Endothelial cell of umbilical vein (primary cell): ENCODE measurements at regions not wholly inside any gene's neighbourhood (a gene's known extent, or its start where the extent isn't known, plus 50 kb on each side); places are given as distances from the start of the nearest gene placed in this dataset.

Source experiments
- BruUV-seq: library from RNA; stranded (reverse); fragments of 400-500 nt; replicated peaks from 2 replicates; lab custom pipeline; 2021; lab: Mats Ljungman, UMichigan
- CTCF ChIA-PET: fragments of 300-600, 350-600 bp; sonication (Branson Sonifier 250); formaldehyde crosslinking; loops from one replicate; lab custom pipeline; 2021; ENCODE audit warnings: antibody characterized with exemption, inconsistent platforms; lab: Charles Lee
- POLR2A ChIA-PET: fragments of 300-600, 350-600 bp; sonication (Branson Sonifier 250); formaldehyde crosslinking; loops from one replicate; lab custom pipeline; 2021; ENCODE audit warnings: antibody characterized with exemption, inconsistent platforms; lab: Charles Lee
- DNase-seq: peaks from one replicate; pipeline ENCODE4 v3.0.0-alpha.2; 2011; ENCODE audit warnings: low read depth, low spot score
- FAIRE-seq: peaks from 2 replicates; lab custom pipeline; 2011; peaks lifted over from hg19 to GRCh38; lab: Jason Lieb, UNC
- H2AFZ ChIP-seq: 2 replicates; pipeline ENCODE4 v1.6.0; 2012; ENCODE audit warnings: low read depth, low read length, control low read depth, inconsistent platforms
- H3K27ac ChIP-seq: 2 replicates; pipeline ENCODE4 v1.5.1; 2011; ENCODE audit warnings: low read depth, mild to moderate bottlenecking, control low read depth, low read length, moderate library complexity; ENCODE audit not compliant: insufficient read depth
- H3K27me3 ChIP-seq, 2 experiments: 2 replicates each; pipeline versions ENCODE4 v1.6.0 to v1.6.1; 2011; ENCODE audit warnings: low read length in 2 of 2, mixed read lengths in 1 of 2; ENCODE audit not compliant: control insufficient read depth in 2 of 2, insufficient read depth in 2 of 2
- H3K36me3 ChIP-seq, 2 experiments: 2 replicates in 1 of 2; 3 replicates in 1 of 2; pipeline ENCODE4 v1.5.1; 2011; ENCODE audit warnings: low read length in 2 of 2, mild to moderate bottlenecking in 1 of 2, moderate library complexity in 1 of 2; ENCODE audit not compliant: control insufficient read depth in 2 of 2, insufficient read depth in 2 of 2; ENCODE audit errors: extremely low read depth in 1 of 2
- H3K4me1 ChIP-seq: 3 replicates; pipeline ENCODE4 v1.5.1; 2011; ENCODE audit warnings: mild to moderate bottlenecking, low read length; ENCODE audit not compliant: control insufficient read depth, insufficient read depth; ENCODE audit errors: extremely low read depth
- H3K4me2 ChIP-seq: 2 replicates; pipeline ENCODE4 v1.6.1; 2011; ENCODE audit warnings: low read length, control low read depth, mixed read lengths; ENCODE audit not compliant: insufficient read depth
- H3K4me3 ChIP-seq, 3 experiments: fragments of 200-600 bp in 1 of 3; sonication (generic), shearing (Covaris generic) in 1 of 3; replicated peaks in 1 of 3; 2 replicates each; pipeline ENCODE4 v1.5.1; 2011 to 2016; ENCODE audit warnings: control low read depth in 3 of 3, low read length in 3 of 3, mild to moderate bottlenecking in 2 of 3, inconsistent platforms in 1 of 3, low read depth in 1 of 3, moderate library complexity in 1 of 3; ENCODE audit not compliant: insufficient read depth in 1 of 3
- H3K79me2 ChIP-seq: 2 replicates; pipeline ENCODE4 v1.6.0; 2012; ENCODE audit warnings: low read length, inconsistent platforms; ENCODE audit not compliant: control insufficient read depth, insufficient read depth
- H3K9ac ChIP-seq: replicated peaks from 2 replicates; pipeline ENCODE3; 2011; ENCODE audit warnings: low read length, control low read depth; ENCODE audit not compliant: insufficient read depth; ENCODE audit errors: extremely low read depth
- H3K9me1 ChIP-seq: replicated peaks from 3 replicates; pipeline ENCODE4 v1.6.0; 2011; ENCODE audit warnings: mild to moderate bottlenecking, low read length; ENCODE audit not compliant: control insufficient read depth, insufficient read depth; ENCODE audit errors: extremely low read depth
- H3K9me3 ChIP-seq: replicated peaks from 2 replicates; pipeline ENCODE4 v1.5.1; 2012; ENCODE audit warnings: low read length, inconsistent platforms; ENCODE audit not compliant: control insufficient read depth, insufficient read depth
- H4K20me1 ChIP-seq: replicated peaks from 2 replicates; pipeline ENCODE3; 2011; ENCODE audit warnings: mild to moderate bottlenecking, low read length; ENCODE audit not compliant: control insufficient read depth, insufficient read depth; ENCODE audit errors: extremely low read depth
- EZH2 ChIP-seq: IDR thresholded peaks from 2 replicates; pipeline ENCODE4 v1.6.1; 2012; ENCODE audit warnings: borderline replicate concordance, low read depth, mild to moderate bottlenecking, moderate library complexity, low read length, inconsistent platforms; ENCODE audit not compliant: severe bottlenecking
- FOS ChIP-seq: IDR thresholded peaks from 2 replicates; pipeline ENCODE4 v1.6.1; 2011; ENCODE audit warnings: mild to moderate bottlenecking, low read length, moderate library complexity, borderline replicate concordance; ENCODE audit not compliant: insufficient read depth
- GATA2 ChIP-seq: IDR thresholded peaks from 2 replicates; pipeline ENCODE4 v1.7.0; 2011; ENCODE audit warnings: low read depth, mild to moderate bottlenecking, moderate library complexity, mixed read lengths, low read length; ENCODE audit not compliant: insufficient read length, insufficient read depth
- JUN ChIP-seq: IDR thresholded peaks from 2 replicates; pipeline ENCODE4 v1.6.1; 2011; ENCODE audit warnings: borderline replicate concordance, low read depth; ENCODE audit not compliant: insufficient read length, insufficient read depth
- MYC ChIP-seq: IDR thresholded peaks from one replicate; pipeline ENCODE4 v1.6.1; 2011; ENCODE audit warnings: mild to moderate bottlenecking, low read depth, low read length
- POLR2A ChIP-seq: IDR thresholded peaks from 2 replicates; pipeline ENCODE4 v1.6.1; 2012; ENCODE audit warnings: low read depth, mild to moderate bottlenecking, control low read depth, low read length
- POLR2AphosphoS5 ChIP-seq: IDR thresholded peaks from 2 replicates; pipeline ENCODE4 v1.6.1; 2012; ENCODE audit warnings: low read depth, mild to moderate bottlenecking, control low read depth, low read length, moderate library complexity; ENCODE audit not compliant: insufficient read depth
- dilution Hi-C: fragments of 300-500 bp; cut with MboI; formaldehyde crosslinking; loops from one replicate; pipeline ENCODE4 v1.15.0; 2019; ENCODE audit warnings: low sequenced_read_pairs; ENCODE audit not compliant: extremely low pct_ligation_motif_present
- intact Hi-C: fragments of 100-400 bp; cut with micrococcal nuclease; formaldehyde crosslinking; loops from one replicate; pipeline ENCODE4 v1.10.0; 2022
- TF ChIP-seq, protein P1 (sequence below): IDR thresholded peaks from 2 replicates; pipeline ENCODE4 v1.6.1; 2011; ENCODE audit not compliant: insufficient read depth, insufficient read length
- TF ChIP-seq, protein P2 (sequence below), 2 donors: IDR thresholded peaks; 1 replicate in 1 of 2; 2 replicates in 1 of 2; pipeline ENCODE4 v1.5.1; 2011; ENCODE audit warnings: low read length in 2 of 2, mild to moderate bottlenecking in 2 of 2, moderate library complexity in 2 of 2, control low read depth in 1 of 2, inconsistent platforms in 1 of 2, low read depth in 1 of 2; ENCODE audit not compliant: insufficient read depth in 1 of 2; ENCODE audit errors: extremely low read depth in 1 of 2

DNA sequence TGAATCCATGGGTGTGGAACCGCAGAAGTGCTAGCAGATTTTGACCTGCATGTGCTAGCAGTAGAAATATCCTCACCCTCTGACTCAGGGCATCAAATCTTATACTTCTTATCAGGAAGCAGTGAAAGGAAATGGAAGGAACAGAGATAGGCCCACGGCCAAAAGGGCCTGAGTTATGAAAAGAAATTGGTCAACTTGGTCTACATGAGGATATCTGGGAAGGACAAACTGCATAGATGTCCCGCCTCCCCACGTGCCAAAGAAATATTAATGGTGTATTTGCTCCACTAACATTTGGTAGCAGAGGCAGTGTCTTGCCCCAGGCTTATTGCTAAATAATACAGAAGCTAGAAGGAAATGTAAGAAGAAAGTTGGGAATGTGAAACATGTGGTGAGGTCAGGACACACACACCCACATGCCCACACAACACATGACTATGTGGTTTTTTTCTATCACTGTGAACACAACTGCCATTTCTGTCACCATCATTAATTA, 93.6 kb upstream of the COL8A1 start:
- peaks cover 77% of the 10 kb centered on the region for H3K4me1 ChIP-seq
- dilution Hi-C loops = no loop called here
- peak overlapping the region; percentile 97 for H3K27ac ChIP-seq
- peak overlapping the region; percentile 95 for H3K4me2 ChIP-seq
- no peak overlapping the region for H2AFZ ChIP-seq
- TF ChIP-seq POLR2A (peak; percentile 55), JUN (peak; percentile 82), EZH2 (no peak), POLR2AphosphoS5 (peak; percentile 94), FOS (peak; percentile 84), MYC (peak; percentile 2), GATA2 (peak; percentile 99)
- TF ChIP-seq, protein P1, sequence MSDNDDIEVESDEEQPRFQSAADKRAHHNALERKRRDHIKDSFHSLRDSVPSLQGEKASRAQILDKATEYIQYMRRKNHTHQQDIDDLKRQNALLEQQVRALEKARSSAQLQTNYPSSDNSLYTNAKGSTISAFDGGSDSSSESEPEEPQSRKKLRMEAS = peak; percentile 76
- TF ChIP-seq, protein P2, sequence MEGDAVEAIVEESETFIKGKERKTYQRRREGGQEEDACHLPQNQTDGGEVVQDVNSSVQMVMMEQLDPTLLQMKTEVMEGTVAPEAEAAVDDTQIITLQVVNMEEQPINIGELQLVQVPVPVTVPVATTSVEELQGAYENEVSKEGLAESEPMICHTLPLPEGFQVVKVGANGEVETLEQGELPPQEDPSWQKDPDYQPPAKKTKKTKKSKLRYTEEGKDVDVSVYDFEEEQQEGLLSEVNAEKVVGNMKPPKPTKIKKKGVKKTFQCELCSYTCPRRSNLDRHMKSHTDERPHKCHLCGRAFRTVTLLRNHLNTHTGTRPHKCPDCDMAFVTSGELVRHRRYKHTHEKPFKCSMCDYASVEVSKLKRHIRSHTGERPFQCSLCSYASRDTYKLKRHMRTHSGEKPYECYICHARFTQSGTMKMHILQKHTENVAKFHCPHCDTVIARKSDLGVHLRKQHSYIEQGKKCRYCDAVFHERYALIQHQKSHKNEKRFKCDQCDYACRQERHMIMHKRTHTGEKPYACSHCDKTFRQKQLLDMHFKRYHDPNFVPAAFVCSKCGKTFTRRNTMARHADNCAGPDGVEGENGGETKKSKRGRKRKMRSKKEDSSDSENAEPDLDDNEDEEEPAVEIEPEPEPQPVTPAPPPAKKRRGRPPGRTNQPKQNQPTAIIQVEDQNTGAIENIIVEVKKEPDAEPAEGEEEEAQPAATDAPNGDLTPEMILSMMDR (IDR thresholded peaks at IDR 0.05; ENCODE audit: extremely low read depth in 1 of 2, insufficient read depth in 1 of 2, low read depth in 1 of 2, low read length in 2 of 2) = no peak
- DNase-seq (peak; percentile 100), FAIRE-seq (peak; percentile 76)
- no peaks in the 10 kb centered on the region for H3K36me3 ChIP-seq
- no peaks in the 10 kb centered on the region for H3K9me3 ChIP-seq
- peak overlapping the region; percentile 89 for H3K9ac ChIP-seq
- H4K20me1 ChIP-seq = no peaks in the 10 kb centered on the region
- no peaks in the 10 kb centered on the region for H3K79me2 ChIP-seq
- no peaks in the 10 kb centered on the region for H3K9me1 ChIP-seq
- no TSS peak for BruUV-seq
- CTCF ChIA-PET = interaction anchor here (1.4 to 5.0 kb wide), 6 partner anchors 13 to 96 kb away, joined by 3 to 24 read pairs (median 10); partner anchors contain the start of gene COL8A1
- intact Hi-C loops = loop anchor here (1.0 to 5.0 kb wide), 4 partner anchors 142 to 418 kb away; no protein-coding TSS in a partner anchor
- H3K4me3 ChIP-seq = no peak overlapping the region
- H3K27me3 ChIP-seq = no peaks in the 10 kb centered on the region
- POLR2A ChIA-PET = interaction anchor here (3.9 kb wide), 1 partner anchor 92 kb away, joined by 31 read pairs; the partner anchor contains the start of gene COL8A1
